ENCODE measurements at regions not wholly inside any gene's neighbourhood (a gene's known extent, or its start where the extent isn't known, plus 50 kb on each side); places are given as distances from the start of the nearest gene placed in this dataset.
A peak's percentile ranks its signal among the peaks of the same experiment; 100 is the strongest.

DNA sequence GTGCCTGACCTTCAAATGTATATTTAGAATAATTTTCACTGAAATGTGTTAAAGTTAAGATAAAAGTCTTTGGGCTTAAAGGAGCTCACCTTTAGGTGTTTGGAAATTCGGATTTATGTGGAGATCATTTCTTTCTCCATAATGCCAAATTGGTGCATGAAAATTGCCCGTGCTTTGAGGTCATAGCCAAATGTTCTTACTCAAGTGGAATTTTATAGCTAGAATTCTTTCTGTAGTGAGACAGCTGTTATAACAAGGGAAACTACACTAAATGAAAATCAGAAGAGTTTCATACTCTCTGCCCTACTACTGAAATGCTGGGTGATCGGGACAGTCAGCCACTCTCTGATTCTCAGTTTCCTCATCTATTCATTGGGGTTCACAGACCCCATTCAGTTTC is 89.5 kb upstream of the DBX1 start:
- DNase-seq: no peak

GRCh38 chr11:20249378-20249777 is 89.1 kb upstream of the DBX1 start:
- no peak for DNase-seq

DNA sequence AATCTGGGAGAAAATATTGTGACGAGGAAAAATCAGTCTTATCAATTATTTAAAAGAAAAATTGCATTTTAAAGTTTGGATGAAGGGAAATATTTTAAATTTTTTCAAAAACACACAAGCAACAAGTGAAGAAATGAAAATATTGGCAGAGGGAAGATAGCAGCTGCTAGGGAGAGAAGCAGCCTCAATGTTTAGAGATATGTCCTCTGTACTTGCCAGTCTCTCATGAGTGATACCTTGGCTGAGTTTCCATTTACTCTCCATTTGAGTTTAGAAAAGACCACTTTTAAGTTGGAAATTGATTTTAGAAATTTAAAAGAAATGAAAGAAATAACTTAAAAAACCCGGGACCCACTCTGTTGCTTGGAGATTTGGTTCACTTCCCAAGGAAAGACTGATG is 88.6 kb upstream of the DBX1 start:
- no peak for DNase-seq

DNA sequence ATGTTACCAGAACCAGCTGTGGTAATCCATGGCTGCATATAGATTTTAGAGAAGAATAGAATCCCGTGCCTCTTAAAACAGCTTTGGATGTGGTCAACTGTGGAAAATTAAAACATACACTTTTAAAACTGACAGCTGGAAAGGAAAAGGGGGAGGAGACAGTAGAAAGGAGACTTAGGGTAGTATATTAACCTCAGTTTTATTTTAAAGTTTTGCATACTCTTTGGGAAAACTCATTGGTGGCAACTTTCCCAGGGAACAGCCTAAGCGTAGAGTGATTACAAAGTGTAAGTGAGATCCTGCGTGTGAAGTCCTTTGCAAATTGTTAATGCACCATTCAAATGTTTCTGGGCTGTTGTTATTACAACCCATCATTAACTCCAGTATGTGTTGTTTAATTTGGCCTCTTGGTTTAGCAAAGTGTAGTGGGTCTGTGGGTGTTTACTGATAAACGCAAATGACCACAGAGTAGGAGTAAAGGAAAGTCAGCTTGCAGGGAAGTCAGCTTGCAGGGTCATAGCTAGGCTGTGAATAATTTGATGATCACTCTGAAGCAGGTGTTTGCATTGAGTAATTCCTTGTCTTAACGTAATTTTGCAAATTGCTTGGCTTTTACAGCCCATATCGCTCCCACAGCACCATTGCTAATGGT is 88.0 kb upstream of the DBX1 start:
- DNase-seq: no peak

DNA sequence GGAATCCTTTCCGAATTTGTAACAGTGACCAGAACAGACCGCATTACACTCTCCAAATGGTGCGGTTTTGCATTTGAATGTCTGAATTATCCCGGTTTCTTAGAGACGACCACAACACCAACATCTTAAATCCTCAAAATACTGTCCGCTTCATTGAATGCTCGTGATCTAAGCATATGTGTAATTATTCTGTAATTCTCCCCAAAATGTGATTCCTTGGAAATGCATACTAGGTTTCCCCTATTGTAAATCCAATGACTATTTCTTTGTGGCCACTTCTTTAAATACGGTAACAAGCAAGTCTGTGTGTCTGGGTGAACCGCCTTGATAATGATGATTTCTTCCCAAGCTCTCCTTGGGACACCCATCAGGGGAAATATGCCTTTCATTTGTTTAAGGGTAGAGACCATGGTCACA is 87.3 kb upstream of the DBX1 start:
- DNase-seq: no peak

GRCh38 chr11:20243974-20244373 is 83.7 kb upstream of the DBX1 start:
- DNase-seq: peak; percentile 6

DNA sequence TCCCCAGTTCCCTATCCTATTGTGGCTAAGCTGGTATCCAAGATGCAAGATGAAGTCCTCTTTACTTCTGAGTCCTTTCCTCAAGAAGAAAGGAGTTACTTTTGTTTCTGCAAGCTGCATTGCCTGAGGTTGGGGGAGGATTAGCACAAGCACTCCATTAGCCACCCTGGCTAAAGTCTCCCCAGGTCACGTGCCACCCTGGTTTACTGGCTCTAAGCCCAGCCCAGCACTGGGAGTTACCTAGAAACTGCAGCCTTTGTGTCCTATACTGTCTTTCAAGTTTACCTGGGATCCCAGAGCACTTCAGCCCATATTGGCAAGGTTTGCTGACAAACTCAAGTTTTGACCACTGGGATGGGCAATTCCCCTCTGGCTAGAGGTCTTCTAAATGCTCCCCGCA is 78.4 kb upstream of the DBX1 start:
- no peak for DNase-seq

DNA sequence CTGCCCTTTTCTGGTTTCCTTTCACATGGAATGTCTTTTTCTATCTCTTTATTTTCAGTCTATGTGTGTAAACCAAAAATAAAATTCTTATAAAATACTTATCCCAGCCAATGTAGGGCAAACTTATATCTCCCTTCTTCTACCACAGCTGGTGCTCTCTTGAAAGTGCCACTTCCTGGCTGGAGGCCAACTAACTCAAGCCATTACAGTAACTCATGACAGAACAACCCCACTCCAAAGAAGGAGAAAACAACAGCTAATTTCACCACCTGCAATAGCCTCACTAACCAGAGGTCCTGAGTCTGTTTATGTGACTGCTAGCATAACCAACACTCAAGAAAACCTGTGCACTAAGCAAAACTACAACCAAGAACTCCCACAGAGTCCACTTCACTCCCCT is 74.9 kb upstream of the DBX1 start:
- no peak for DNase-seq

GRCh38 chr11:20227631-20228030 is 67.4 kb upstream of the DBX1 start:
- DNase-seq: no peak

DNA sequence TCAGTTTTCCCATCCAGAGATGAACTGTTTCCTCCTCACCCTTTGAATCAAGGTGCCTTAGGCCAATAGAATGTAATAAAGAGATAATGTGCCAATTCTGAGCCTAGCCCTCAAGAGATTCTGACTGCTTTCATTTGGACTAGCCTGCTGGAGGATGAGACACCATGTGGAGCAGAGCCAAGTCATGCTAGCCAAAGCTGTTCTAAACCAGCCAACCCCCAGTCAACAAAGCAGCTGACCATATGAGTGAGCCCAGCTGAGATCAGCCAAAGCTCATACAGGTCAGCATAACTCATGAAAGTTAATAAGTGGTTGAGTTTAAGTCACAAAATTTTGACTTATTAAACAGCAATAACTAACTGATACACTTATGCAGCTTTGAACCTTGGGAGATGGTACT is 66.7 kb upstream of the DBX1 start:
- no peak for DNase-seq

- DNase-seq: no peak
Measured at GRCh38 chr11:20221566-20221965, 61.3 kb upstream of the DBX1 start.

DNA sequence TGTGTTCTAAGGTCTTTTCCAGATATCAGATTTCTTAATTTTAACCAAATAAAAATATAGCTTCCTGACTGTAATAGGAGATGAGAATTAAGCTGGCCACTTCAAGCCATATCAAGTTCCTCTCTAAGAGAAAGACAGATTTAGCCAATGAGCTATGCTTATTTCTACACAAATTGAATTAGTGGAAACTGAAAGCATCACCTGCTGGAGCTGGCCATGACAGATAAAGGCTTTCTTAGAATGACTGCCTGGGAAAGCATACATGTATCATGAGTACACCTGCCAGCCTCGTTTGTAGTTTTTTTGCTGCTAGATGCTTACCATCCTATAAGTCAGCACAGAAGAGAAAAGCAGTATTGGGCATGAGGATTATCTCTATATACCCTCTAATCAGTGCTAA is 53.5 kb upstream of the DBX1 start:
- no peak for DNase-seq

GRCh38 chr11:20211691-20212090 is 51.4 kb upstream of the DBX1 start:
- no peak for DNase-seq
